ENCODE measurements at regions not wholly inside any gene's neighbourhood (a gene's known extent, or its start where the extent isn't known, plus 50 kb on each side); places are given as distances from the start of the nearest gene placed in this dataset.

GRCh38 chr6:95143408-95144180 is 433.7 kb upstream of the MANEA start:
- no peak for DNase-seq
- H3K36me3 ChIP-seq = no peaks in the 10 kb centered on the region
- TF ChIP-seq POLR2A (IDR thresholded peaks at IDR 0.05) (no peak), CTCF (IDR thresholded peaks at IDR 0.05) (no peak)
- WGBS, 2 donors = 56 to 65% methylated on average over 5 of the region's 5 CpGs
- no peaks in the 10 kb centered on the region for H3K4me1 ChIP-seq
- intact Hi-C loops (cut with DNase I) = no loop called here
- H3K27me3 ChIP-seq = no peaks in the 10 kb centered on the region
- no peak overlapping the region for H3K4me3 ChIP-seq (replicated peaks in 1 of 3)
- H3K9me3 ChIP-seq = no peaks in the 10 kb centered on the region
- H3K27ac ChIP-seq = no peak overlapping the region

GRCh38 chr6:95145457-95145856 is 431.9 kb upstream of the MANEA start:
- TF ChIP-seq POLR2A (IDR thresholded peaks at IDR 0.05) (no peak), CTCF (IDR thresholded peaks at IDR 0.05) (no peak)
- intact Hi-C loops (cut with DNase I) = no loop called here

DNA sequence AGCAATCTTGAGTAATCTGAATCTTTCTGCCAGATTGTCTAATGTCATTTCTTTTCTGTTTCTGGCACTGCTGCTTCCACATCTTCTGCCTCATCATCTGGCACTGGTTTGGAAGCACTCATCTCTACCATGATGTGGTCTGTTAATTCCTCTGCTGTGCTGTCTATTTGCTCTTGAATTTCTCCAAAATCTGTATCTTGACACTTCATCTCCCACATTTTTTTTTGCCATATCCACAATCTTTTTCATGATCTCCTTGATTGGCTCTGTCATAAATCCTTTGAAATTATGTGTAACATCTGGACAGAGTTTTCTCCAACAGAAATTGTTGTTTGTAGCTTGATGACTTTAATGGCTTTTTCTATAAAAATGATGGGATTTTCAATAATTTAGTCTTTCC is 417.8 kb upstream of the MANEA start:
- no peaks in the 10 kb centered on the region for H3K36me3 ChIP-seq
- intact Hi-C loops (cut with DNase I) = no loop called here
- no peak overlapping the region for H3K4me3 ChIP-seq (replicated peaks in 1 of 3)
- H3K4me1 ChIP-seq = no peaks in the 10 kb centered on the region
- no peaks in the 10 kb centered on the region for H3K27me3 ChIP-seq
- TF ChIP-seq POLR2A (IDR thresholded peaks at IDR 0.05) (no peak), CTCF (IDR thresholded peaks at IDR 0.05) (no peak)
- H3K9me3 ChIP-seq = no peaks in the 10 kb centered on the region
- H3K27ac ChIP-seq = no peak overlapping the region
- DNase-seq = no peak

More at GRCh38 chr6:95145457-95145856, 431.9 kb upstream of the MANEA start:
- H3K4me3 ChIP-seq (replicated peaks in 1 of 3) = no peak overlapping the region
- H3K27ac ChIP-seq = no peak overlapping the region
- H3K4me1 ChIP-seq = no peaks in the 10 kb centered on the region
- no peaks in the 10 kb centered on the region for H3K27me3 ChIP-seq
- H3K36me3 ChIP-seq = no peaks in the 10 kb centered on the region
- no peaks in the 10 kb centered on the region for H3K9me3 ChIP-seq
- WGBS, 2 donors = 38 to 51% methylated on average over 1 of the region's 1 CpG
- no peak for DNase-seq

- TF ChIP-seq CTCF (IDR thresholded peaks at IDR 0.05) = no peak
- TF ChIP-seq POLR2A (IDR thresholded peaks at IDR 0.05) = no peak
- H3K27me3 ChIP-seq = no peaks in the 10 kb centered on the region
- H3K4me3 ChIP-seq (replicated peaks in 1 of 3) = no peak overlapping the region
- no peak overlapping the region for H3K27ac ChIP-seq
- no peaks in the 10 kb centered on the region for H3K36me3 ChIP-seq
- DNase-seq = no peak
- H3K4me1 ChIP-seq = no peaks in the 10 kb centered on the region
- no peaks in the 10 kb centered on the region for H3K9me3 ChIP-seq
- 42 to 55% methylated on average over 2 of the region's 2 CpGs for WGBS, 2 donors
- intact Hi-C loops (cut with DNase I) = no loop called here
These were observed 407.6 kb upstream of the MANEA start for GRCh38 chr6:95169775-95170174.

- DNase-seq = no peak
- H3K27ac ChIP-seq = no peak overlapping the region
- WGBS, 2 donors = 63 to 73% methylated on average over 4 of the region's 4 CpGs
- intact Hi-C loops (cut with DNase I) = no loop called here
- TF ChIP-seq CTCF (IDR thresholded peaks at IDR 0.05) = no peak
- TF ChIP-seq POLR2A (IDR thresholded peaks at IDR 0.05) = no peak
- no peaks in the 10 kb centered on the region for H3K4me1 ChIP-seq
- H3K9me3 ChIP-seq = no peaks in the 10 kb centered on the region
- no peak overlapping the region for H3K4me3 ChIP-seq (replicated peaks in 1 of 3)
- H3K36me3 ChIP-seq = no peaks in the 10 kb centered on the region
- H3K27me3 ChIP-seq = no peaks in the 10 kb centered on the region
These were observed 401.2 kb upstream of the MANEA start for GRCh38 chr6:95175927-95176675.

Measured in thyroid gland (tissue), 4 donors.